HPDE6-E6E7 (cell line): ENCODE measurements at regions not wholly inside any gene's neighbourhood (a gene's known extent, or its start where the extent isn't known, plus 50 kb on each side); places are given as distances from the start of the nearest gene placed in this dataset.

Experiments used
- DNase-seq: peaks from one replicate; pipeline ENCODE4 v3.0.0; 2011; ENCODE audit warnings: missing footprints; ENCODE audit errors: extremely low spot score

GRCh38 chr3:189455641-189456417 lies 175.4 kb upstream of the TP63 start:
- no peak for DNase-seq

GRCh38 chr3:189457201-189457607 lies 174.0 kb upstream of the TP63 start:
- DNase-seq, result peak; percentile 31

DNA sequence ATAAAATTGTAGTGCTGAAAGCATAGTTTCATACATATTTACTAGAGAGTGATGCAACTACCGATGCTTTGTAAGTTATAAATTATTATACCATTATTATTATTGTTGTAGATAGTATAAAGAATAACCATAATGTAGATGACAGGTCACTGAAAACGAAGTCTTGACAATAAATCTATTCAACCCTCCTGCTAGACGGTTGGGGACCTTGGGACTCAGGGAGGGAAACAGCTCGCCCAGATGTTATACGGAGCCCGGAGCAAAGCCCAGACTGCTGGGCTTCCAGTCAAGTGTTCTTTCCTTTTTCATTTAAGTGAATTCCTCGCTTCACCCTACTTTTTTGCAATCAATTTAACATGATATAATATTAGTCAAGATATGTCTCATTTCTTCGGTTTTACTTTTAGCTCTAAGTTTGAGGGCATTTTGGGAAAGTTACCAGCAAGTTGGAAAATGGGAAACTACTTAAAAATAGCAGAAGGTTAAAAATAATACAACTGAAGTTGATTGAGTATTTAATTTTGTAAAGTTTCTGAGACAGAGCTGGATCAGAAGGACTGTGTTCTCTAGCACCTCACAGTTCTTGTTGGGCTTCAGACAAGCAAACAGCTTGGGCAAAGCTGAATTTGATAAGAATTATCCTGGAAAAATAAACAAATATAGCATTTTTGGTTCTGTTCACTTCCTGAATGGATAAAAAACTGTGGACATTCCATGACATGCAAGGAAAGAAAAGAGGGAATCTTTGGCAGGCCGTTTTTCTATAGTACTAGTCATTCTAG lies 173.4 kb upstream of the TP63 start:
- DNase-seq, result no peak

GRCh38 chr3:189458528-189458927 lies 172.7 kb upstream of the TP63 start:
- DNase-seq, result peak; percentile 10

DNA sequence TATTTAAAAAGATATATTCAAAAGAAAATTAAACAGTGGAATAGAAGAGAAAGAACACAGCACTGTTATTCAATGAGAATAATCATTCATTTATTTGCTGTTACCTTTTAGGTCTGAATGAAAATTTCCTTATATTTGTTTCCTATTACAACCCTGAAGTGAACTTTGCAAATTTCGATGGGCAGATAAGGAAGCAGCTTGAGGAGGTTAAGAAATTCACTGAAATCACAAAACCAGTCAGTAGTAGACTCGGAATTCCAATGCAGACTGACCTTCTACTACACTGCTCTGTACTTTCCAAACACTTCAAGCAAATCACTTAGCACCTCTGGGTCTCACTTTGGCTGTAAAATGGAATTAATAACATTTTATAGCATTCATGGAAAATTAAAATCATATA lies 172.0 kb upstream of the TP63 start:
- DNase-seq, result no peak

GRCh38 chr3:189460511-189460910 lies 170.7 kb upstream of the TP63 start:
- no peak for DNase-seq

GRCh38 chr3:189464799-189465198 lies 166.4 kb upstream of the TP63 start:
- DNase-seq, result no peak

GRCh38 chr3:189466004-189466403 lies 165.2 kb upstream of the TP63 start:
- no peak for DNase-seq

DNA sequence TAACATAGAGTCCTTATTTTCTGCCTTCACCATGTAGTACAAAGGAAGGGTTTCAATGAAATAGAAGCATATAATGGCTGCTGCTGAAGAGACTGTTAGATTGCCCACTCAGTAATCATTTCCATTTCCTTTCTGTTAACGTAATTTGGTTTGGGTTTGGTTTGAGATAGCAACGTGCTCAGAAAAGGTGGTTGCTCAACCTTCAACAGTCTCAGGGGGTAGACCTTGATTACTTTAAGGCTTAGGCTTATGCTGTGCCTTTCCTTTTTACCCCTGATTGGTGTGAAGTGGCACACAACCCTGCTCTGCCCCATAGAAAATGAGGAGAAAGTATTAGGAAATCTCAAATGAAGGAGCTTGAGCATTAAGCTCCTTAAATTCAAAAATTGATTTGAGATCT lies 163.7 kb upstream of the TP63 start:
- DNase-seq, result no peak

DNA sequence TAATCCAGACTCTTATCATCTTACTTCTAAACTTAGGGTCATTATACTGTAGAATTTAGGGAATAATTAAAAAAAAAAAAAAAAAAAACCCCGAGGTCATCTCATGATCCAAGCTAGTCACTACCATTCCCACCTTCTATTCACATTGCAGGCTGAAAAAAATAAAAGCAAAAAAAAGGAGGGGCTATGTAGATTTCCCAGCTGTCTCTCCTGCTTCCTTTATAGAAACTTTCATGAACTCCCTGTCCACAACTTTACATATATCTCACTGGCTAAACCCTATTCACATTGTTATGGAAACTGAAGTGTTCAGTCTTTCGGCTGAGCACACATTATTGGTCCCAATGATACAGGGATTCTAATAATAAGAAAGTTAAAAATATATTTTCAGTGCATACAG lies 156.2 kb upstream of the TP63 start:
- no peak for DNase-seq

GRCh38 chr3:189477614-189478013 lies 153.6 kb upstream of the TP63 start:
- no peak for DNase-seq

DNA sequence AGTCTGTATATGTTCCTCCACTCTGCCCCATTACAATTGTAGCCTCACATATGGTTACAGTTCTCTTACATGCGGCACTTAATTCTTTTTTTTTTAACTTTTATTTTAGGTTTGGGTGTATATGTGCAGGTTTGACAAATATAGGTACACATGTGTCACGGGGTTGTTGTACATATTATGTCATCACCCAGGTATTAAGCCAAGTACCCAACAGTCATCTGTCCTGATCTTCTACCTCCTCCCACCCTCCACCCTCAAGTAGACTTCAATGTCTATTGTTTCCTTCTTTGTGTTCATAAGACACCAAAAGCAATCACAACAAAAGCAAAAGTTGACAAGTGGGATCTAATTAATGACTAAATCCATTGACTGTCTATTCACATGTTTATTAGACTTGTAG lies 144.6 kb upstream of the TP63 start:
- DNase-seq, result no peak

DNA sequence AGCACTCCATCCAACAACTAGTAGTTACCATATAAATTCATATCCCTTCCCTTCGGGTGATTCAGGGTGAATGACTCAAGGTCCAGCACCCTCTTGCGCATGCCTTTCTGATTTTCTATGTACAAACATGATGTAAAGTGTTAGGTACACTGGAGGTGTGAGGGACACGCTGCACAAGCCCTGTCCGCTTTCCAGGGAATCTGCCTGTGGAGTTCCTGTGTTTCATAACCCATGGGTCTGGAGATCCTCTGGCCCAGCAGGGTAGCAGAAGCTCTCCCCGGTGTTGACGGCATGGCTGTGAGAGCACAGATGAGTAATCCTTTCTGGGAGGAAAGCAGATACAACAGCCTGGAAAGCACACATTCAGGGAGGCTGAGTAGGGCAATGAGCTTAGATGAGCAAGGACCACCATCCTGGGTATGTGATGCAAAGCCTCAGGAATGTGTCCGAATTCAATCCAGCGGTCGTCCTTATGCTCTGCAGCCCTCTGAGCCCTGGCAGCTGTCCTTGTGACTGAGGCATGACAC lies 142.9 kb upstream of the TP63 start:
- peak; percentile 27 for DNase-seq

GRCh38 chr3:189490337-189490736 lies 140.9 kb upstream of the TP63 start:
- DNase-seq, result peak; percentile 28

- no peak for DNase-seq
Observed at GRCh38 chr3:189490749-189491148, 140.4 kb upstream of the TP63 start.

- DNase-seq, result no peak
Observed at GRCh38 chr3:189491831-189492230, 139.4 kb upstream of the TP63 start.

DNA sequence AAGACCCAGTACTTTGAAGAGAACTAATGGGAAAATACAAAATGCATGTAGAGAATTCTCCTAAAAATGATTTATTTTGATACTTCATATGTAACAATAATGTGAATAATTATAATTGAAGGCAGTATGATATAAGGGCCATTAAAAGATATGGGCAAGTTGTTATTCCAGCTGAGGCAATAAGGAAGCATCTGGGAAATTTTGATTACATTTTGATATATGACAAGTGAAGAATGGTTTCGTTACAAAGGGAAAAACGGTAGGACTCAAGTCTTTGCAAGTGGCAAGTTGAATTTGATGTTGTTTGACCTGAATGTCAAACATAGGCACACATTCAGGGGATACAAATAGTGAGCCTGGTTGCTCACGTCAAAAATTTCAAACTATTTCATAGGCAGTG lies 137.9 kb upstream of the TP63 start:
- DNase-seq, result no peak

DNA sequence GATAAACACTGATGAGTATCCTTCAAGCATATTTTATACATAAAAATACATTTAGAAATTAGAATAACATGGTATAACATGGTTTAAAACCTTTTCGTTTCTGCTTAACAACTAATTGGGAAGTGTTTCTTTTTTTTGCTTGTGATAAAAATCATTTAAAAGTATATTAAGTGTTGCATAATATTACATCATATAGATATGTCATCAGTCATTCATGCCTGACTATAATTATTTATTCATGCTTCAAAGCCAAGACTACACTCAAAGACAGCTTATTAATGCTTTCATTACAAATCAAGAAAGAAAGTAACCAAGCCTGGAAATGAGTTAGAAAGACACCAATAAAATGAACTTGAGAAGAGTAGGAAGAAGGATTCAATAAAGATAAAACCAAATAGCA lies 136.6 kb upstream of the TP63 start:
- no peak for DNase-seq

DNA sequence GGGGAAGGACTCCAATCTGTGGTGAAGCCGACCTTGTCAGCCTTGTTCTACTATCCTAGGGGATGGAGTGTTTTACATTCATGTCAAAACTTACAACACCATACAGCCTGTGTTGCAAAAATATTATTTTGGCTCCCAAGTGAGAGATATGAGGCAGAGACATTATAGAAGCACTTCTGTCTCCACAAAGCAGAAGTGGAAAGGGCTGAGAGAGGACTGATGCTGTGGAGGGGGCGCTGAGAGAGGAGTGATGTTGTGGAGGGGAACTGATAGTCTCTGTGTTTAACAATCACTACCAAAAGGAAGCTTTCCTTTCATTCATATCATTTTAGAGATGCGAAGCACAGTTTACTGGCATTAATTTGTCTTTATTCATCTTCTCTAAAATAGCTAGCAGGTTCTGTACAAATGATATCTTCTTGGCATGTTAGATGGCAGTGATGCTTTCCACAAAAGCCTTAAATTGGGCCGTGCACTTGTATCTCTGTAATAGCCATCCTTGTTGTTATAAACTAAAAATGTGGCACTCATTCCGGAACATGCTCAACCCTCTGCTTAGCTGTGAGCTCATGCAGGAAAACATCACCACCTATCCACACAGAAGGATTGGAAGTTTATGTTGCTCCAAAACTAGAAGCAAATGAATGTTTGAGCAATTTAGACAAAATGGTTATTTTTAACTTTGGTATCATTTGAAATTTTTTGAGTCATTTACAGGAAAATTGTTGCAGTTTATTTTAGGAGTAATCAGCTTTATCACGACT lies 134.6 kb upstream of the TP63 start:
- DNase-seq, result no peak

DNA sequence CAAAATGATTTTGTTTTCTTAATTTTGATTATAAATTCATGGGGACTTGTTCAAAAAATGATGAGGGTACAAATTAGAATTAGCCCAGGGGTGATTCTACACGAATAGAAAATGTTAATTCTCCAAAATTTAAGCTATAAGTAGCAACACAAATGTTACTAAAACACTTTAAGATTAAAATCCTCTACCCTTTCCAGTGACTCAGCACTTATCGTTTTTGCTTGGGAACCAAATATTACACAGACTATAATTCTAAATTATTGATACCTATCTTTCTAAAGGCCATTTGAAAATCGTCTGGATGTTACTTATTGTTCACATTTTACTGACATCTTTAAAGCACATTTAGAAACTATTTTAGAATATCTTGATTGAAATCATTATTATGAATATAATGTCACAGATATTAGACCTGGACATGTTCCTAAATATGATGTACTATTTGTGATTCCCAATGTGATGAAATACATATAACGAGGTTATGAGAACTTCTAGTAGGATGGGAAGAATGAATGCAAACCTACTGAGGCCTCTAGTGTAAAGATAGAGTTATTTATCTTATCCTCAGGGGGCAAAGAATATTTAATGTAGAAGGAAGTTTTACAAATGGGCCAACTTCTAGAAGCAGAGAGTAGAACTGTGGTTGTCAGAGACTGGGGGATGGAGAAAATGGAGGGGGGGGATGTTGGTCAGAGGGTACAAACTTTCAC lies 132.0 kb upstream of the TP63 start:
- DNase-seq, result no peak

- no peak for DNase-seq
Observed at GRCh38 chr3:189500299-189500698, 130.9 kb upstream of the TP63 start.
